ENCODE measurements at regions not wholly inside any gene's neighbourhood (a gene's known extent, or its start where the extent isn't known, plus 50 kb on each side); places are given as distances from the start of the nearest gene placed in this dataset.

DNA sequence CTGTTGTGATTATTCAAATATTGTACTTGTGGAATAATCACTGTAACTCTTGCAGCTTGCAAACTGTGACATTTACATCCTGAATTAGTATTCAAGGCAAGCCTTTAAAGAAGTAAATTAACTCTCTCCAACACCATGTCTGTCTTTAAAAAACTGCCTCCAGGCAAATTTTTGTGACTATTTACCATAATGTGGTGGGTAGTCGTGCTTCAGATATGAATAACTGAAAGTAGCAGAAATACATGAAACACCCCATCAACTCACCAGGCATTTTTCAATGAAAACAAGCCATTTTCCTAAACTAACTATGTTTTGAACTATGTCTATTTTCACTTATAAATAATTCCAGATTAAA lies 217.4 kb upstream of the PSMD7 start:
- no peaks in the 10 kb centered on the region for H3K4me1 ChIP-seq (ENCODE audit: control insufficient read depth, insufficient read depth, low read length)
- no peak overlapping the region for H4K91ac ChIP-seq (ENCODE audit: insufficient read depth, low read depth, low read length)
- no peak overlapping the region for H2AK5ac ChIP-seq (ENCODE audit: low read depth, low read length)
- H3K27me3 ChIP-seq (ENCODE audit: control insufficient read depth, insufficient read depth, low read length): no peaks in the 10 kb centered on the region
- no peak overlapping the region for H2AFZ ChIP-seq (replicated peaks; ENCODE audit: low read length, poor library complexity)
- no peak overlapping the region for H3K4me3 ChIP-seq (ENCODE audit: insufficient read depth, low read depth, low read length)
- no peaks in the 10 kb centered on the region for H3K79me1 ChIP-seq (ENCODE audit: low read depth in 1 of 2, low read length in 2 of 2)
- BruUV-seq (replicated peaks): no TSS peak
- dilution Hi-C loops (cut with HindIII; ENCODE audit: low sequenced_read_pairs, unreplicated experiment) (no loop called here), in situ Hi-C loops (cut with MboI; ENCODE audit: low sequenced_read_pairs) (no loop called here), intact Hi-C loops (cut with micrococcal nuclease) (no loop called here)
- H3K56ac ChIP-seq (ENCODE audit: extremely low read depth, insufficient read depth, low read length): no peak overlapping the region
- no peak overlapping the region for H3K18ac ChIP-seq (ENCODE audit: low read depth, low read length)
- no peak overlapping the region for H3K4ac ChIP-seq (ENCODE audit: low read depth, low read length)
- no peak overlapping the region for H2BK15ac ChIP-seq (ENCODE audit: low read depth, low read length)
- CTCF ChIA-PET: no interaction called here
- no peak for TF ChIP-seq MAFK (IDR thresholded peaks at IDR 0.05; ENCODE audit: low read depth, low read length)
- no peak overlapping the region for H2BK5ac ChIP-seq (ENCODE audit: low read depth, low read length, poor library complexity, severe bottlenecking)
- no CpG with 5 or more reads among the region's 1 CpG for WGBS, 2 experiments (ENCODE audit: extremely low coverage in 2 of 2, insufficient read length in 1 of 2)
- POLR2A ChIA-PET (ENCODE audit: unreplicated experiment): no interaction called here
- no peaks in the 10 kb centered on the region for H4K20me1 ChIP-seq (ENCODE audit: insufficient read depth, low read length)
- H3K9ac ChIP-seq (ENCODE audit: low read depth, low read length): no peak overlapping the region
- no peak overlapping the region for H3K23ac ChIP-seq (ENCODE audit: low read depth, low read length)
- no peak overlapping the region for H2BK120ac ChIP-seq (ENCODE audit: low read depth, low read length)
- no peak overlapping the region for H3K14ac ChIP-seq (replicated peaks; ENCODE audit: low read depth, low read length)
- ATAC-seq (ENCODE audit: low read depth): no peak
- no peak overlapping the region for H2AK9ac ChIP-seq (replicated peaks; ENCODE audit: low read depth, low read length, poor library complexity)
- no peak overlapping the region for H4K5ac ChIP-seq (ENCODE audit: low read depth, low read length)
- DNase-seq: no peak
- H3K36me3 ChIP-seq (ENCODE audit: control insufficient read depth, insufficient read depth, low read length): no peaks in the 10 kb centered on the region
- H2BK20ac ChIP-seq (ENCODE audit: low read depth, low read length): no peak overlapping the region
- no peak overlapping the region for H3K4me2 ChIP-seq (ENCODE audit: low read depth, low read length)
- H3K9me3 ChIP-seq (ENCODE audit: control insufficient read depth, insufficient read depth, low read length): peaks cover 2% of the 10 kb centered on the region; the same call in 1 of the 2 replicates
- no peak overlapping the region for H3K27ac ChIP-seq (ENCODE audit: insufficient read depth, low read length)
- H4K8ac ChIP-seq (ENCODE audit: low read depth in 2 of 2, low read length in 2 of 2): no peak overlapping the region
- no peaks in the 10 kb centered on the region for H3K9me1 ChIP-seq (ENCODE audit: insufficient read depth, low read length)
